ENCODE measurements at regions not wholly inside any gene's neighbourhood (a gene's known extent, or its start where the extent isn't known, plus 50 kb on each side); places are given as distances from the start of the nearest gene placed in this dataset.
"Not testable (repeated sequence)": the region's sequence is repeated elsewhere in the genome, so short reads cannot be mapped to it uniquely, and the experiment has no call there.

DNA sequence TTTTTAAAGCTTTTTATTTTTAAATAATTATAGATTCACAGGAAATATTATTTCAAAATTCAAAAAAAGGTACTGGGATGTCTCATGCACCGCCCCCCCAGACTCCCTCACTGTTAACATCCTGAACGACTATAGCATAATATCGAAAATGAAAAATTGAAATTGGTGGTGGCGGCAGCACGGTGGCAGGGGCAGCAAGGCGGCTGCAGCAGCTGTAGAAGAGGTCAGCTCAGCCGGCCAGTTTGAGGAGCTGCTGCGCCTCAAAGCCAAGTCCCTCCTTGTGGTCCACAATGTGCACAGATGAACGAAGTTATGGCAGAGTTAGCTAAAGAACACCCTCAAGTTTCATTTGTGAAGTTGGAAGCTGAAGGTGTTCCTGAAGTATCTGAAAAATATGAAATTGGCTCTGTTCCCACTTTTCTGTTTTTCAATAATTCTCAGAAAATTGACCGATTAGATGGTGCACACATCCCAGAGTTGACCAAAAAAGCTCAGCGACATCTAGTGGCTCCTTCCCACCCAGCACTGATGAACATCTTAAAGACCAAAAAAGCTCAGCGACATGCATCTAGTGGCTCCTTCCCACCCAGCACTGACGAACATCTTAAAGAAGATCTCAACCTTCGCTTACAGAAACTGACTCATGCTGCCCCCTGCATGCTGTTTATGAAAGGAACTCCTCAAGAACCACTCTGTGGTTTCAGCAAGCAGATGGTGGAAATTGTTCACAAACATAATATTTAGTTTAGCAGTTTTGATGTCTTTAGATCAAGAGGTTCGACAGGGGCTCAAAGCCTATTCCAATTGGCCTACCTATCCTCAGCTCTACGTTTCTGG lies 100.8 kb downstream of the FAM217A start:
- Histone ChIP-seq H3K4me3 (no peak overlapping the region), H3K27ac (no peak overlapping the region), H3K27me3 (no peaks in the 10 kb centered on the region), H3K36me3 (replicated peaks in 1 of 2) (no peaks in the 10 kb centered on the region), H3K4me1 (replicated peaks in 1 of 2) (no peaks in the 10 kb centered on the region), H3K9me3 (replicated peaks in 1 of 3) (no peaks in the 10 kb centered on the region)
- intact Hi-C loops (cut with DNase I): no loop called here
- WGBS, 4 donors: 50 to 60% (median 52%) methylated on average over 16 of the region's 16 CpGs
- DNase-seq: peak in 5 of 7 donors; percentile 16 to 68 (median 26)
- TF ChIP-seq, protein P1, sequence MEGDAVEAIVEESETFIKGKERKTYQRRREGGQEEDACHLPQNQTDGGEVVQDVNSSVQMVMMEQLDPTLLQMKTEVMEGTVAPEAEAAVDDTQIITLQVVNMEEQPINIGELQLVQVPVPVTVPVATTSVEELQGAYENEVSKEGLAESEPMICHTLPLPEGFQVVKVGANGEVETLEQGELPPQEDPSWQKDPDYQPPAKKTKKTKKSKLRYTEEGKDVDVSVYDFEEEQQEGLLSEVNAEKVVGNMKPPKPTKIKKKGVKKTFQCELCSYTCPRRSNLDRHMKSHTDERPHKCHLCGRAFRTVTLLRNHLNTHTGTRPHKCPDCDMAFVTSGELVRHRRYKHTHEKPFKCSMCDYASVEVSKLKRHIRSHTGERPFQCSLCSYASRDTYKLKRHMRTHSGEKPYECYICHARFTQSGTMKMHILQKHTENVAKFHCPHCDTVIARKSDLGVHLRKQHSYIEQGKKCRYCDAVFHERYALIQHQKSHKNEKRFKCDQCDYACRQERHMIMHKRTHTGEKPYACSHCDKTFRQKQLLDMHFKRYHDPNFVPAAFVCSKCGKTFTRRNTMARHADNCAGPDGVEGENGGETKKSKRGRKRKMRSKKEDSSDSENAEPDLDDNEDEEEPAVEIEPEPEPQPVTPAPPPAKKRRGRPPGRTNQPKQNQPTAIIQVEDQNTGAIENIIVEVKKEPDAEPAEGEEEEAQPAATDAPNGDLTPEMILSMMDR (IDR thresholded peaks at IDR 0.05): peak; percentile 25 to 54 (median 42)
- TF ChIP-seq POLR2A (IDR thresholded peaks at IDR 0.05): no peak

DNA sequence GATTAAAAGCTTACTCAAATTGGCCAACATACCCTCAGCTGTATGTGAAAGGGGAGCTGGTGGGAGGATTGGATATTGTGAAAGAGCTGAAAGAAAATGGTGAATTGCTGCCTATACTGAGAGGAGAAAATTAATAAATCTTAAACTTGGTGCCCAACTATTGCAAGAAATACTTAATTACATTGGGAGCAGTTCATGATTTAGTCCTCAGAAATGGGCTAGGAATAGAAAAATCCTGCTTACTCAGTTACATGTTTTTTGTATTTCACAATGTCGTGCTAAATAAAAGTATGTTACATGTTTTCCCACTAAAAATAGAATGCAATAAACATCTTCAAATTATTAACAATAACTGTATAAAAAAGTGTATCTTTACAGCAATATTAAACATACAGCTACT lies 100.0 kb downstream of the FAM217A start:
- H3K27me3 ChIP-seq; H3K36me3 ChIP-seq (replicated peaks in 1 of 2); H3K27ac ChIP-seq; H3K4me3 ChIP-seq; H3K9me3 ChIP-seq (replicated peaks in 1 of 3); H3K4me1 ChIP-seq (replicated peaks in 1 of 2); intact Hi-C loops (cut with DNase I); DNase-seq: not testable (repeated sequence)
- 78 to 94% (median 89%) methylated on average over 1 of the region's 1 CpG for WGBS, 4 donors

- no peaks in the 10 kb centered on the region for H3K9me3 ChIP-seq (replicated peaks in 1 of 3)
- H3K4me1 ChIP-seq (replicated peaks in 1 of 2): peaks cover 0 to 7% of the 10 kb centered on the region in 2 donors
- no peaks in the 10 kb centered on the region for H3K36me3 ChIP-seq (replicated peaks in 1 of 2)
- no peaks in the 10 kb centered on the region for H3K27me3 ChIP-seq
- TF ChIP-seq, protein P1 (IDR thresholded peaks at IDR 0.05): no peak
- no peak for TF ChIP-seq POLR2A (IDR thresholded peaks at IDR 0.05)
- intact Hi-C loops (cut with DNase I): no loop called here
- no peak overlapping the region for H3K4me3 ChIP-seq
- no peak overlapping the region for H3K27ac ChIP-seq
- DNase-seq: no peak
Measured at GRCh38 chr6:3981917-3982316, 97.0 kb downstream of the FAM217A start.

GRCh38 chr6:3983778-3984177 lies 95.2 kb downstream of the FAM217A start:
- no peak for TF ChIP-seq POLR2A (IDR thresholded peaks at IDR 0.05)
- TF ChIP-seq, protein P1 (IDR thresholded peaks at IDR 0.05): no peak
- H3K27me3 ChIP-seq: no peaks in the 10 kb centered on the region
- H3K4me1 ChIP-seq (replicated peaks in 1 of 2): peaks cover 0 to 12% of the 10 kb centered on the region in 2 donors
- DNase-seq: no peak
- no peak overlapping the region for H3K27ac ChIP-seq
- intact Hi-C loops (cut with DNase I): no loop called here
- no peaks in the 10 kb centered on the region for H3K9me3 ChIP-seq (replicated peaks in 1 of 3)
- 83 to 97% (median 92%) methylated on average over 2 of the region's 2 CpGs for WGBS, 4 donors
- H3K36me3 ChIP-seq (replicated peaks in 1 of 2): no peaks in the 10 kb centered on the region
- no peak overlapping the region for H3K4me3 ChIP-seq

DNA sequence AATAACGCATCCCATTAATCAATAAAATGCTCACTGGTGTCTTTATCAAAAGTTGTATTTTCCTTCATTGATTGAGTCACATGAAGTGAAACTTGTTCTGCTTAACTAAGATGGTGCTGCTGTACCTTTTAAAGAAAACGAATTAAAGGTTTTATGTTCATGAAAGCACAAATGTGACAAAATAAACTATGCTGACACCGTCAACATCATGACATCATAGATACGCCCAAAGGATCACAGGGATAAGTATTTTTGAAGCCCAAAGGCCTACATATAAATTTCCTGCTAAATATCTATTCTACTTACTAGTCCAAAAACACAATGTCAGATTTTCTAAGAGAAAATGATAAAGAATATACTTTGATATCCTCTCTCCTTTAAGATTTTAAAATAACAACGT lies 94.4 kb downstream of the FAM217A start:
- intact Hi-C loops (cut with DNase I): no loop called here
- TF ChIP-seq, protein P1 (IDR thresholded peaks at IDR 0.05): no peak
- TF ChIP-seq POLR2A (IDR thresholded peaks at IDR 0.05): no peak
- Histone ChIP-seq H3K27ac (no peak overlapping the region), H3K4me3 (no peak overlapping the region), H3K9me3 (replicated peaks in 1 of 3) (no peaks in the 10 kb centered on the region), H3K27me3 (no peaks in the 10 kb centered on the region), H3K36me3 (replicated peaks in 1 of 2) (no peaks in the 10 kb centered on the region), H3K4me1 (replicated peaks in 1 of 2) (peaks cover 0 to 12% of the 10 kb centered on the region in 2 donors)
- DNase-seq: no peak
- 94 to 98% (median 95%) methylated on average over 5 of the region's 5 CpGs for WGBS, 4 donors

All from adrenal gland (tissue), 9 donors.